ENCODE measurements at regions not wholly inside any gene's neighbourhood (a gene's known extent, or its start where the extent isn't known, plus 50 kb on each side); places are given as distances from the start of the nearest gene placed in this dataset.

DNA sequence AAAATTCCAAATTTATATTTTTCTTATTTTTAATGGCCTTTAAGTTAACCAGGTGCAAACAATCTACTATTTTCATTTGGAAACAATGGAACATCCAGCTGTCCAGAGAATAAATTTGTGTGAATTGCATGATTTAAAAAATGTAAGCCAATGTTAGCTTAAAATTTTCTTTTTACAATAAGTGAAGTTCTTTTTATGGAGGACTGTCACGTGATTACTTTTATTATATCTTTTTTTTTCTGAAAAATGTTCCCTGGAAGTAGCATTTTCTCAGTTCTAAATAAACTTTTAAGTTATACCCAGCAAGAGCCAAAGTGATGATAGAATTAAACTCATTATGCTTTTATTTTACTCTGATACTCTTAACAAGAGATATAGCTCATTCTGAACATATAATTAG lies 267.7 kb upstream of the SLC35B3 start:
- no peak for TF ChIP-seq POLR2AphosphoS5 (IDR thresholded peaks at IDR 0.05; ENCODE audit: insufficient read depth, low read depth, low read length)
- TF ChIP-seq, protein P1, sequence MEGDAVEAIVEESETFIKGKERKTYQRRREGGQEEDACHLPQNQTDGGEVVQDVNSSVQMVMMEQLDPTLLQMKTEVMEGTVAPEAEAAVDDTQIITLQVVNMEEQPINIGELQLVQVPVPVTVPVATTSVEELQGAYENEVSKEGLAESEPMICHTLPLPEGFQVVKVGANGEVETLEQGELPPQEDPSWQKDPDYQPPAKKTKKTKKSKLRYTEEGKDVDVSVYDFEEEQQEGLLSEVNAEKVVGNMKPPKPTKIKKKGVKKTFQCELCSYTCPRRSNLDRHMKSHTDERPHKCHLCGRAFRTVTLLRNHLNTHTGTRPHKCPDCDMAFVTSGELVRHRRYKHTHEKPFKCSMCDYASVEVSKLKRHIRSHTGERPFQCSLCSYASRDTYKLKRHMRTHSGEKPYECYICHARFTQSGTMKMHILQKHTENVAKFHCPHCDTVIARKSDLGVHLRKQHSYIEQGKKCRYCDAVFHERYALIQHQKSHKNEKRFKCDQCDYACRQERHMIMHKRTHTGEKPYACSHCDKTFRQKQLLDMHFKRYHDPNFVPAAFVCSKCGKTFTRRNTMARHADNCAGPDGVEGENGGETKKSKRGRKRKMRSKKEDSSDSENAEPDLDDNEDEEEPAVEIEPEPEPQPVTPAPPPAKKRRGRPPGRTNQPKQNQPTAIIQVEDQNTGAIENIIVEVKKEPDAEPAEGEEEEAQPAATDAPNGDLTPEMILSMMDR (IDR thresholded peaks at IDR 0.05; ENCODE audit: extremely low read depth in 1 of 2, insufficient read depth in 1 of 2, low read depth in 1 of 2, low read length in 2 of 2): no peak
